ENCODE measurements at regions not wholly inside any gene's neighbourhood (a gene's known extent, or its start where the extent isn't known, plus 50 kb on each side); places are given as distances from the start of the nearest gene placed in this dataset.

- no peak for TF ChIP-seq CTCF (IDR thresholded peaks at IDR 0.05; ENCODE audit: insufficient read depth, low read length, poor library complexity, severe bottlenecking)
- TF ChIP-seq EZH2phosphoT487 (conservative IDR thresholded peaks at IDR 0.05; ENCODE audit: low read length), result no peak
Measured at GRCh38 chr12:68495336-68496070, 115.2 kb upstream of the RAP1B start.
